Occipital lobe (tissue), 1 donor: ENCODE measurements at regions not wholly inside any gene's neighbourhood (a gene's known extent, or its start where the extent isn't known, plus 50 kb on each side); places are given as distances from the start of the nearest gene placed in this dataset.

Experiments used
- DNase-seq: peaks from one replicate; lab custom pipeline; 2025; lab: John Stamatoyannopoulos, UW

DNA sequence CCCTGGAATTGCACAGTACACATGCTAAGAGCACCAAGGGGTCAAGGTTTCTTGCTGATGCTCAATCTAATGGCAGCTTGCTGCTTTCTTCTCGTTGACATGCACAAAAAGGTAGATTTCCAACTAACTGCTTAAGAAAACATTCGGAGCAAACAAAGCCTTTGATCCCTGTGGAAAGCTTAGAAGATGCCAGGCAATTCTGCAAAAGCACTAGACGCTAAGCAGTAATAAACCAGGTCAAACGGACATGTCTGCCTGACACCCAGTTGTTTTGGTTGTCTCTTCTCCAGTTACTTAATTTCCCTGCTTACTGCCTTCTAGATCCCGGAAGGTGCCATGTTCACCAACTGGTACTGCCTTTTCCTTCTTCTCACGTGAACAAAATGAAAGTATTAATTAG lies 100.5 kb upstream of the TMCC3 start:
- no peak for DNase-seq

DNA sequence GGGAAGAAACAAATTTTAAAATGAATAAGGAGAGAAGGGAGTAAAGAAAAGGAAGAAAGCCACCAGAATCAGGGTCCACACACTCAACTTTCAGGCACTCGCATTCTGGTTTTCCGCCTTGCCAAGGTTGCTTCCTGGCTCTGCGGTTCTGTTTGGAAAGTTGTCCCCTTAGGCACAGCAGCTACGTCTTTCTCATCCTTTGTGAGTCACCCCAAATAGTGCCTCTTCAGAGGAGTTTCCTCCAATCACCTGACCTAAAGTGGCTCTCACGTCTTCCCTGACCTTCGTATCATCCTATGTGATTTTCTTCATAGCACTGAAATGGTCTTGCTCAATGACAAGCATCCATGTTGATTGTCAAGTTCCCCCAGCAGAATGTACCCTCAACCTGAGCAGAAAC lies 99.5 kb upstream of the TMCC3 start:
- no peak for DNase-seq

DNA sequence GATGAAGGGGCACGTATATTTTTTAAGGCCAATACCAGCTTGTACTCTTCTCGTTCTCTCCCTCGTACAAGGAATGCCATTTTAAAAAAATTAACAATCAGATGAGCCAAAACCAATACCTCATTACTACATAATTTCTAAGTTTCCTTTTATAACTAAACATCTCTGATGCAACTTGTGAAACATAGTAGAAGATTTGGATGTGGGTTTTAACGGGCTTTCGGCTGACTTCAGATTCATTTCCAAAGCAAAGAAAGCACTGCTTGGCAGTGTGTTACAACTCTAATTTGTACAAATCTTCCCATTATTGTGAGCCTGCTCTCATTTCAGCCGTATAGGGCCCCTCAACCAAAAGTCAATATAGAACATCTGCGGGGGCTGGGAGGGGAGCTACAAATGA lies 99.1 kb upstream of the TMCC3 start:
- no peak for DNase-seq

DNA sequence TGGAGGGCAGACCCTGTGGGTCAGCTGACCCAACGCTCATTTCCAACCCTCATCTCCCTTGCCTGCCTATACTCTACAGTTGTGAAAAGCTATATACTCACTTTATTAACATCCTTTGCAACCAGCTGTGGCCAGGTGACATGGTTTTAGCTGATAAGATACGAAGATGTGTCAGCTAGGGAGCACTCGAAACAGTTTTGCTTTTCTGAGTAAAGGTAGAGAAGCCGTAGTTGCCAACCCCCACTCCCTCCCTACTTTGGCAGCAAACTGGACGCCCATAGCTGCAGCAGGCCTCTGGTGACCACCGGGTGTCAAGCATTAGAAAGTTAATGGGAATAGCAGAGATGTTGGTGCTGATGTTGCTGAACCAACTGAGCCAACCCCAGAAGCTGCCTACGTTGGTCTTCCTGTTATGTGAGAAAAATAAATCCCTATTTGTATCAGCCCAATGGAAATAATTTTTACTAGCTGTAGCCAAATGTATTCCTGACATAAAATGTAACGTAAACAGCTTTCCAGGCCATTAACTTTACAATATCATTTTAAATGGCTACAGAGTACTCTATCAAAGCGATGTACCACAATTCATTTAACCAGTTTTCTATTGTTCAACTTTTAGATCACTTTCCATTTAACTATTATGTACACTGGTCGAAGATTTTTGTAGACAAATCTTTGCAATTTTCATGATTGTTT lies 98.5 kb upstream of the TMCC3 start:
- no peak for DNase-seq

DNA sequence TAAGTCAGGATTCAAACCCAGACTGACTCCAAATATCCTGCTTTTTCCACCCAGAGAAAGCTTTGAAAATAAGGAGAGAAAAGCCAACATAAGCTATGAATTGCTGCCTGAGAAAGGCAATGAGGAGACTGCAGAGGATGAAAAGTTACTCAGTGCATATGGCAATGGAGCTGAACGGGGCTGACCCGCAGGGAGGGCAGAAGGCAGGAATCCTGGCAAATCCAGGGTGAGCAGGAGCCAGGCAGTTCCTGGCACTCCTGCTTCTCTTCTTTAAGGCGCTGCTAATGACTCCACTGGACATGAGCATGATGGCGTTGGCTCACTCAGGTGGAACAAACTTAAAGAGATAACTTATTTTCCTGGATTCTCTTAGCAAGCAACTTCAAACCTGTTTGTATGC lies 95.2 kb upstream of the TMCC3 start:
- DNase-seq = no peak

DNA sequence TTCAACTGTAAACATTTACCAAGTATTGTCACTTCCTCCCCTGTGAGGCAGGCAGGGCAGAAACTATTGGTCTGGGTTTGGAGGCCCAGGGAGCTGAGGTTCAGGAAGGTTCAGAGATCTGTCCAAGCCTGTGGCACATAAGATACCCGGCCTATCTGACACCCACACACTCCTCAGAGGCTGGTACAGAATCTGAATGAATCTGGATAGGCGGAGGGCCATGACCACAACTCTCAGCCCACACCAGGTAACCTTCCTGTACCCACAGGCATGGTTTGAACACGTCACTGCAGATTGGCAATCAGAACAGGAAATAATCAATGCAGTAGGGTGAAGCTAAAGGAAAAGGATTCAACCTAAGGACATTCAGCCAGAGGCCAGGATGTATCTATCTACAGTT lies 92.8 kb upstream of the TMCC3 start:
- DNase-seq = no peak

DNA sequence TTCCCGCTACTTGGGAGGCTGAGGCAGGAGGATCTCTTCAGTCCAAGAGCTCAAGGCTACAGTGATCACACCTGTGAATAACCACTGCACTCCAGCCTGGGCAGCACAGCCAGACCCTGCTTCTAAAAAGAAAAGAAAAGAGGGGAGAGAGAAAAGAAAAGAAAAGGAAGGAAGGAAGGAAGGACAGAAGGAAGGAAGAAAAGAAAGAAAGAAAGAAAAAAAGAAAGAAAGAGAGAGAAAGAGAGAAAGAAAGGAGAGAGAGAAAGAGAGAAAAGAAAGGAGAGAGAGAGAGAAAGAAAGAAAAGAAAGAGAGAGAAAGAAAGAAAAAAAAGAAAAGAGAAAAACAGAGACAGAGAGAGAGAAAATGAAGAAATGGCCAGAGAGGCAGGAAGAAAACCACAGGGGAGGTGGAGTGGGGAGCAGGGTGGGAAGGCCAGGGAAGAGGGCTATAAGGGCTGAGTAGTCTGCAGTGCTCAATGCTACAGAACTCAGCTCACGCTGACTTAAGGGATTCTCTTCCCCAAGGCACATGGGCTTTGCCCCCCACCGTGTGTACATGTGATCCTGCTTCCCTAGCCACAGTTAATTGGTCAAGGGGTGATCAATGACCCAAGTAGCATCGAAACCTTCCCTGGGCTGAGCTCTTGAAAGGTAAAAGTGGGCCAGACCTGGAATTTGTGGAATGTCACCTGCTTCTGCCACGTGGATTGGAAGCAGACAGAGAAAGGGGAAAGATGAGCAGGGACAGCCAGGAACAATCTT lies 90.4 kb upstream of the TMCC3 start:
- no peak for DNase-seq

DNA sequence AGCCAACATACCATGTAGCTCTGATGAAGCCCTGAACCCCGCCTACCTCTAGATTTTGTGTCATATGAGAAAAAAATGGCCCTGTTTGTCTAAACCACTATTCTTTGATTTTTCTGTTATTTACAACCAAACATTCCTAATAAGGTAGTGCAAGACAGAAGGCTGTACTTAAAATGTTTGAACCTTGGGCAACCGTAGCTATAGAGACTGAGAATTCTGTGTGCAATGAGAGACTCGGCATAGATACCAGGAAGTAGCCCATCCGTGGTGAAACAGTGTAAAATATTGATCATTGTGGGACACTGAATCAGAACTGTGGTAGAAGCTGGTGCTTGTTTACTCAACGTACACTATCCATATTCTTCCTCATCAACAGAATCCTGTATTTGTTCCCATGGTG lies 86.5 kb upstream of the TMCC3 start:
- no peak for DNase-seq

DNA sequence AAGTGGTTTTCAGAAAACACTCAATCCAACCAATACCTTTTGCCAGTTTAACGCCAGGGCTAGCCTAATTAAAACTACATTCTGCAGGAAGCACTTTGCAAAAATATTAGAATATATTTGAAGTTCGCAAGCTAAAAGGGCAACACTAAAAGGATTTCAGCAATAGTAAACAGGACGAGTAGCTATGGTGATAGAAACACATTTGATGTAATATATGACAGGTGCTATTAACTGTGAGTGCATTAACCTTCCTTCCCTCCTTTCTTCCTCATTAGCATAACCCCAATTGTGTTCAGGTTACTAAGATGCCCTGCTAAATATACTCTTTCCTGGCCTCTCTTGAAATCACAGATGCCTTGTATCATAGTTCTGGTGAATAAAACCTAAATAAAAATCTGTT lies 85.6 kb upstream of the TMCC3 start:
- DNase-seq = no peak

DNA sequence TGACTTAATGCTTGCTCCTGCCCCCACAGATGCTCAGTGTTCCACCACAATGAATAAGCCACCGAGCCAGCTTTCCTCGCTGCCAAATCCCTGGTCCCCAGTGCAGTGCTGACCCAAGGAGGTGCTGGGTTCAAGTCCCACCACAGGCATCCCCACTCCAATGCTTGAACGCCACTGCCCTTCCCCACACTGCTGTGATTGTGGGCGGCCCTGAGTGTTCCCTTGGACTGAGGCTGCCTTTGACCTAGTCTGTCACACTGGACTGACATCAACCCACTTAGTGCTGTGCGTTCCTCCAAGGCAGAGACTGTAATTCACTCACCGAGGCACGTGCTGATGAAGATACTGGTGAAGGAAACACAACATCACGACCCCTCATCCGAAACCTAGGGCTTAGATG lies 83.4 kb upstream of the TMCC3 start:
- DNase-seq = no peak

DNA sequence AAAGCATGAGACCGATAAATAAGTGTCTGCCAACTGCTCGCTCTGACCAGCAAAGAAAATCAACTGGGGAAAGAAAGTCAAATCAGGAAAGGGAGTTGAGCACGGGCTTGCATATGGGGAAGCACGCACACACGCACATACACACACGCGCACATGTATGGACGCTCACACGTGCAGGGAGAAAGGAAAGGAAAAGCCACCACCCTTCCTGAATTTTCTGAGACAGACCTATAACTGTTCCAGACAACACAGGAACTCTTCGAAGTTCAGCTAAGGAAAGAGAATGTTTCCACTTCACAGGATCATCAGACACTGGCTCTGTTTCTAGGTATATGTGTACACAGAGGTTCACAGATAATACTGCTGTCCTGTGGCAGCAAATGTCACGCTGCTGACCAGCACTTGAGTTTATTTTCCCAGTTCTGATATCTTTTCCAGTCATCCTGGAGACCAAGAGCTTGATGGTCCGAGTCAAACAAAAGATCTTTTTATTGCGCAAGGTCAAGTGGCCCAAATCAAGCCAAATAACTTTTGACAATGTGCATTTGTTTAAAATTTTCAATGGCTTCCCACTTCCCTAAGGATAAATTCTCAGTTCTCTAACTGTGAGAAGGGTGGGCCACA lies 82.1 kb upstream of the TMCC3 start:
- no peak for DNase-seq

DNA sequence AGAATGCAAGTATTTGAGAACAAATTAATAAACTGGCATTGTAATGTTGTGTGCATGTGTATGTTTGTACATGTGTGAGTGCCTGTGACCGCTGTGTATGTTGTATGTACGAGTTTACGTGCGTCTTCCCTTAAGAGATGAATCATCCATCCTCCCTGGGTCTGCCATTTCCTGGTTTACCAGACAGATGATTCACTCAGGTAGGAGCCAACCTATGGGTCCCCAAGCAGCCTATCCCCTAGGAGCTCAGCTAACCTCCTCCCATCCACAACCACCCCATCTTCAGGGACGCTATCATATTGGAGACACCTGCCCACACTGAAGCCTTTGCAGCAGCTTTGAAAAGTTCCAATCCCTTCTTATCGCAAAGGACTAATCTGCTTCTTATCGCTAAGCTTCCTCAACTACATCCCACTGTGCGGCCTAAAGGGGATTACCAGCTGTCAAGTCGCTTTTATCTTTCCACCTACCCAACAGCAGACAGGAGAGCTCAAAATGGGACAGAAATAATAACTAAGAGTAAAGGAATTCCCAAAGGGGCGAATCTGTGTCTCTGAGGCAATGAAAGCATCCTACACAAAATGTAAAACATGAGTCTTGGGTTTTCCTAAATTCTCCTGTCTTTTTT lies 81.5 kb upstream of the TMCC3 start:
- DNase-seq = no peak

DNA sequence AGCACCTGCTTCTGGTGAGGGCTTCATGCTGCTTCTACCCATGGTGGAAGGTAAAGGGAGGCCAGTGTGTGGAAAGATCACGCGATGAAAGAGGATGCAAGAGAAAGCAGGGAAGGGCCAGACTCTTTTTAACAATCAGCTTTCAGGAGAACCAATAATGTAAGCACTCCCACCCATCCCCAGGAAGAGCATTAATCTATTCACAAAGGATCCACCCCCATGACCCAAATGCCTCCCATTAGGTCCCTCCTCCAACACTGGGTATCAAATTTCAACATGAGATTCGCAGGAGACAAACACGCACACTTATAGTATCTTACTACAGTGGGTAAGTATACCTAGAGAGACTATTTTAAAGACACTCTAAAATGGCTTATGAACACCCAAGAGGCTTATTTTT lies 80.5 kb upstream of the TMCC3 start:
- DNase-seq = no peak

DNA sequence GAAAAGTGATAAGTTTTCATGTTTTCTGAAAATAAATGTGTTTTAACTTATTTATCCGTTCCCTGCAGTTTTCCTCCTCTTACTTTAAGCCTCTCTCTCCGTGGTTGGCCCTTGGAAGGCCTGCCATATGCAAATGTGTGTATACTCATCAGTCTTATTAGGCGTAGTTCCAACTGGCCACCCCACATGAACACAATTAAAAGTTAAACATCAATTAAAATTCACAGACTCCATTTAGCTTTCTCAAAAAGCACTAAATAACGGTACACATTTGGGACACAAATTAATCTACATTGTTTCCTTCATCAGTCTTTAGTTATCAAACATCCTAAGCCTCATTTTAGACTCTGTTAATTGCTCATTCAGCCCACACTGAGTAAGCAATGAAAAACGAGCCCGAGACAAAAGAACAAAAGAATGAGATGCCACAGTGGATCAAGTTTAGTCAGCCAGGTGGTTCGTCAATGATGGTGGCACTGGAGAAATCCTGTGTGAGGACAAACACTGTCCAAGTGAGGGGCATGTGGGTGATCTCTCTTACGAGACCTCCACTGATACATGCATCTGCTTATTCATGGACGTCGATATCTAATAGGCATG lies 76.0 kb upstream of the TMCC3 start:
- no peak for DNase-seq

DNA sequence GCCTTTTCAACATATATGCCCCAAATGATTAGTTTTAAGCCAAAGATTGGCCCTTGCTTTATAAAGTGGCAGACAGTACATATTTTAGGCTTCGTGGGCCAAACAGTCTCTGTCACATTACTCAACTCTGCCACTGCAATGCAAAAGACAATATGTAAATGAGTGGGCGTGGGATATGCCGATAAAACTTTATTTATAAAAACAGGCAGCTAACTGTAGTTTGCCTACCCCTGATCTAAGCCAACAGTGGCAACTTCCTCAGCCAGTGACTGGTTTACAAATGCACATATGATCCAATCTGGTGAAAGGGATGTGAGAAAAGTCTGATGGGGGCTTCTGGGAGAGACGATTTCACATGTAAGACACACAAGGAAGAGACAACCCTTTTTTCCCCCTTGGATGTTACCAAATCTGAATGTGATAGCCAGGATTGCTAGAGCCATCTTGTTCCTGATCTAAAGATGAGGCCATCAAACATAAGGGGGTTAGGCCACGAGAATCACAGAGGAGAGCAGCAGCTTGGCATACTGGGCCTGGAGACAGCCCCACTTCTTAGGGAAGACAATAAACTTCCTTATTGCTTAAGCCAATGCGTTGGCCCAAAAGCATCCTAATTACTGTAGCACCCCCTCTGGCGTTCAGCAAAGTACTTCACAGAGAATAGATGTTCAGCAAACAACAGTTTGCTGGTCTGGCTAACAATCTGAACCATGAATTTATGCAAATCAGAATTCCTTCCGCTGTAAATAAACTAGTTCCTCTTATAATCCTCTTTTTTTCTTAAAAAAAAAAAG lies 75.2 kb upstream of the TMCC3 start:
- no peak for DNase-seq

DNA sequence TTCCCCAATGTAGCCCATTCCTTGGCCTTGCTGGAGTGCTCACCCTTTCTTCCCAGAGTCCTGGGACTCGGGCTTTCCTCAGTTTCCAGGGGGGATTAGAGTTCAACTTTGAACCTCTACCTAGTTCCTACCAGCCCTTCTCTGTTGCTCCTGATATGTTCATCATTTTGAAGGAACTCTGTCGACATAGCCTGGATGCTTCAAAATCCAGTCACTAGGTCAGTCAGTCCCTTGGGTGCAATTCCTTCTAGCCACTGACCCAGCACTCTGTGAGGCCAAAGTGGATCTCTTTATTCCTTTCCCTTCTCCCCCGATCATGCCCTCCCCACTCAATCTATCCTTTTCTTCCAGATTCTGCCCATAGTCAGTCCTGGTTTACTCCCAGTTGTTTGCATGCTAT lies 72.3 kb upstream of the TMCC3 start:
- DNase-seq = no peak

DNA sequence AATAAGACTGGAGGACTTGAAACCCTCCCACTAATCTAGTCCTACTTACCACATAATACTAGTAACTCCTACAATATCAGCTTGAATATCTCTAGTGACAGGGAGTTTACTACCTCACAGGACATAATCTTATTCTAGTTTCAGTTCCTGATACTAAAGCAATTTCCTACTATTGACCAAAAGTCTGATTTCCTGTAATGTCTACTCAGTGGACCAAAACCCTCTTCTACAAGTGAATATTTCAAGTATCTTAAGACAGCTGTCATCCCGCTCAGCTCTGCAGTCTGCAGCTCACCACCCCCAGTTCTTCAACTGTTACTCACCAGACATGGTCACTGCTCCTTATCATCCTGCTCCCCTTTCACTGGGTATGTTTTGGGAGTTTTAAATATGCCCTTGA lies 70.8 kb upstream of the TMCC3 start:
- no peak for DNase-seq

DNA sequence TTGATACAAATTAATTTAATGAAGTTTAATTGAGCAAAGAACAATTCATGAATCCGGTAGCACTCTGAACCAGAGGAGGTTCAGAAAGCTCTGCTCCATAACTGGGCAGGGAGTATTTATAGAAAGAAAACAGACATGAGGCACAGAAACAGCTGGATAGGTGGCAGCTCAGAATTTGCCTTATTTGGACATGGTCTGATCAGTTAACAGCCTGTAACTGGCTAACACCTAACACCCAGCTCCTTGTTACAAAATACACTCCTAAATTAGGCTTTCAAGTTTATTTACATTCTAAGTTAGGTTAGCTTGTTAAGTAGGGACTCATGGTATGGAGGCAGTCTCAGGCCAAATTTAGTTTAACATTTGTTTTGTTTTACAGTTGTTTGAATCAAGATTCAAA lies 67.8 kb upstream of the TMCC3 start:
- no peak for DNase-seq

DNA sequence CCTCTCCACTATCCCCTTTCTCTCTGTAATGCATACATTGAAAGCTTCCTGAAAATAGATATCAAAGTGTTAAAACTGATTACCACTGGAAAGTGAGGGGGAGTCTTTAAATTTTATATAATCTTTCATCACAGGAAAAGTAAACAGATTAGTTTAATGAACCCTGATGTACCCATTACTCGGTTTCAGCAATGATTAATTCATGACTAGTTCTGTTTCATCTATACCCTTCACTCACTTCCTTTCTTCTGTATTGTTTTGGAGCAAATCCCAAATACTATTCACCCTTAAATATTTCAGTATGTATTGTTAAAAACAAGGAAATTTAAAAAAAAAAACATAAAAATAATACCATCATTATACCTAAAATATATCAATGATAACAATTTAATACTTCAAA lies 67.3 kb upstream of the TMCC3 start:
- DNase-seq = no peak

DNA sequence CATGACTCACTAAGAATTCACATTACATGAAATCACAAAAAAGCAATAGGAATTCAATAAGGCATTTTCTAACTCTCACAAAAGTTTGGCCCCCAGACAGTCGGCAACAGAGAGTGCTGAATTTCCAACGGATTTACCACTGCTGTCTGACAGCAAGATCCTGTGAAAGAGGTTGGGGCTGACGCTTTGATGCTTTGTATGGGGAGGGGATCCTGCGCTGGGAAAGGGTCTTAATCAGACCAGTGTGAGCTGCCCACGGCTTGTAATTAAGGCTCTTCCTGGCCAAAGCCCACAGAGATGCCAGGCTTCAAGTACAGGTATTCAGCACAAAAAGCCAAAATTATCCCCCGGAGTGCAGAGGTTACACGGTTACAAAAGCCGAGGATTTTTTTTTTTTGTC lies 66.8 kb upstream of the TMCC3 start:
- no peak for DNase-seq

DNA sequence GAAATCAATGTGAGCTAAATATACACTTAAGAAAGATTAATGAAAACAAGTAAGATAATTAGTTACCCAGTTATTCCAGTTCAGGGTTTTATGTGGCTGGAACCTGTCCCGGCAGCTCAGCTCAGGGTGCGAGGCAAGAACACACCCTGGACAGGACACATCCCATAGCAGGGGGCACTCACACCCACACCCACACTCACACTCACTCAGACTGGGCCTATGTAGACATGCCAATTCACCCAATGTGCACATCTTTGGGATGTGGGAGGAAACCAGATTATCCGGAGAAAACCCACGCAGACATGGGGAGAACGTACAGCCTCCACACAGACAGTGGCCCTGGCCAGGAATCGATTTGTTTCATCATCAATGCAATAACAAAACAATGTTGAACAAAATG lies 66.0 kb upstream of the TMCC3 start:
- no peak for DNase-seq
